ENCODE measurements at regions not wholly inside any gene's neighbourhood (a gene's known extent, or its start where the extent isn't known, plus 50 kb on each side); places are given as distances from the start of the nearest gene placed in this dataset.
A peak's percentile ranks its signal among the peaks of the same experiment; 100 is the strongest.

GRCh38 chrY:8202837-8203236 lies 1134.4 kb upstream of the TSPY4 start:
- no peak for DNase-seq

GRCh38 chrY:8241144-8241543 lies 1096.1 kb upstream of the TSPY4 start:
- peak; percentile 13 for DNase-seq

- DNase-seq, result no peak
These were observed 1063.5 kb upstream of the TSPY4 start for GRCh38 chrY:8273807-8274206.

GRCh38 chrY:8305021-8305420 lies 1032.2 kb upstream of the TSPY4 start:
- DNase-seq, result no peak

- no peak for DNase-seq
These were observed 1013.2 kb upstream of the TSPY4 start for GRCh38 chrY:8324113-8324512.

GRCh38 chrY:8326944-8327343 lies 1010.3 kb upstream of the TSPY4 start:
- DNase-seq, result no peak

GRCh38 chrY:8327708-8328354 lies 1009.4 kb upstream of the TSPY4 start:
- DNase-seq, result no peak

GRCh38 chrY:8329431-8329830 lies 1007.8 kb upstream of the TSPY4 start:
- DNase-seq, result no peak

- DNase-seq, result no peak
These were observed 1007.3 kb upstream of the TSPY4 start for GRCh38 chrY:8329929-8330328.

- no peak for DNase-seq
These were observed 1003.9 kb upstream of the TSPY4 start for GRCh38 chrY:8333328-8333727.

- peak; percentile 2 for DNase-seq
These were observed 1001.9 kb upstream of the TSPY4 start for GRCh38 chrY:8335299-8335835.

- DNase-seq, result no peak
These were observed 1001.0 kb upstream of the TSPY4 start for GRCh38 chrY:8336112-8336774.

- DNase-seq, result no peak
These were observed 996.3 kb upstream of the TSPY4 start for GRCh38 chrY:8341000-8341399.

- no peak for DNase-seq
These were observed 995.1 kb upstream of the TSPY4 start for GRCh38 chrY:8342173-8342572.

- DNase-seq, result no peak
These were observed 986.0 kb upstream of the TSPY4 start for GRCh38 chrY:8351241-8351640.

- DNase-seq, result no peak
These were observed 985.1 kb upstream of the TSPY4 start for GRCh38 chrY:8352201-8352600.

- no peak for DNase-seq
These were observed 979.1 kb upstream of the TSPY4 start for GRCh38 chrY:8358161-8358560.

GRCh38 chrY:8361715-8362114 lies 975.5 kb upstream of the TSPY4 start:
- DNase-seq, result no peak

- DNase-seq, result no peak
These were observed 959.8 kb upstream of the TSPY4 start for GRCh38 chrY:8377491-8377890.

GRCh38 chrY:8379800-8380199 lies 957.5 kb upstream of the TSPY4 start:
- DNase-seq, result no peak

GRCh38 chrY:8381425-8381824 lies 955.8 kb upstream of the TSPY4 start:
- DNase-seq, result peak; percentile 8

GRCh38 chrY:8386053-8386452 lies 951.2 kb upstream of the TSPY4 start:
- DNase-seq, result no peak

GRCh38 chrY:8388512-8388911 lies 948.8 kb upstream of the TSPY4 start:
- DNase-seq, result no peak

- DNase-seq, result no peak
These were observed 947.0 kb upstream of the TSPY4 start for GRCh38 chrY:8390310-8390709.

- no peak for DNase-seq
These were observed 944.0 kb upstream of the TSPY4 start for GRCh38 chrY:8393246-8393645.
